Ovary (tissue), 7 donors: ENCODE measurements at regions not wholly inside any gene's neighbourhood (a gene's known extent, or its start where the extent isn't known, plus 50 kb on each side); places are given as distances from the start of the nearest gene placed in this dataset.

Experiments used
- DNase-seq, 5 donors: peaks; one replicate each; pipeline ENCODE4 v3.0.0-alpha.2; 2019 to 2020
- H3K27ac ChIP-seq, 2 donors: fragments of 200-600 bp; one replicate each; pipeline versions ENCODE4 v1.5.1 to v1.8.0; 2019 to 2022
- H3K27me3 ChIP-seq: fragments of 200-600 bp; one replicate; pipeline ENCODE4 v1.8.0; 2022
- H3K36me3 ChIP-seq: fragments of 200-600 bp; sonication (generic); one replicate; pipeline ENCODE4 v1.5.1; 2019
- H3K4me1 ChIP-seq: one replicate; pipeline ENCODE4 v1.8.1; 2013; ENCODE audit warnings: mild to moderate bottlenecking, moderate library complexity; ENCODE audit not compliant: insufficient read depth
- H3K4me3 ChIP-seq: fragments of 200-600 bp; sonication (generic); one replicate; pipeline ENCODE4 v1.5.1; 2017
- H3K9me3 ChIP-seq, 2 donors: fragments of 200-600 bp in 1 of 2; sonication (generic) in 1 of 2; one replicate each; pipeline versions ENCODE4 v1.5.1 to v1.8.1; 2013 to 2019; ENCODE audit warnings: mild to moderate bottlenecking in 1 of 2, moderate library complexity in 1 of 2
- EP300 ChIP-seq: sonication (generic); formaldehyde crosslinking; IDR thresholded peaks from one replicate; pipeline ENCODE4 v1.6.1; 2017; ENCODE audit warnings: antibody characterized with exemption
- POLR2A ChIP-seq: fragments of 450-650 bp; IDR thresholded peaks from one replicate; pipeline ENCODE4 v1.6.1; 2017; ENCODE audit warnings: antibody characterized with exemption, mild to moderate bottlenecking, moderate library complexity
- WGBS, 3 donors: extraction: QIAGEN DNeasy Blood & Tissue Kit in 1 of 3; methylation state at CpG; one replicate each; pipeline versions ENCODE4 v1.1.5 to v1.1.7; 2013 to 2017; 5-methylcytosine and 5-hydroxymethylcytosine counted together
- intact Hi-C, 4 donors: fragments of 100-400 bp; cut with DNase I; formaldehyde crosslinking; loops; one replicate each; pipeline versions ENCODE4 v1.11.0 to v1.15.1; 2022 to 2023
- TF ChIP-seq, protein P1 (sequence below), 3 donors: fragments of 450-650 bp in 2 of 3; fragments of 200-600 bp in 1 of 3; IDR thresholded peaks; one replicate each; pipeline versions ENCODE4 v1.5.1 to v1.8.0; 2016 to 2022; ENCODE audit warnings: antibody characterized with exemption in 3 of 3, mild to moderate bottlenecking in 1 of 3
- donor health status: DM: no; HTN: no; CAD: no; lungs with moderate emphysema.
- donor health status: DM: no; HTN: no; CAD: no.
- donor health status: Bipolar disorder and iron deficiency.
- donor health status: DM: no; HTN: no; CAD: no.
- donor health status: DM: yes; HTN: yes; CAD: no.

GRCh38 chr16:64629622-64630021, 492.2 kb downstream of the CDH11 start:
- H3K4me3 ChIP-seq = no peak overlapping the region
- TF ChIP-seq EP300 (no peak), POLR2A (no peak)
- TF ChIP-seq, protein P1, sequence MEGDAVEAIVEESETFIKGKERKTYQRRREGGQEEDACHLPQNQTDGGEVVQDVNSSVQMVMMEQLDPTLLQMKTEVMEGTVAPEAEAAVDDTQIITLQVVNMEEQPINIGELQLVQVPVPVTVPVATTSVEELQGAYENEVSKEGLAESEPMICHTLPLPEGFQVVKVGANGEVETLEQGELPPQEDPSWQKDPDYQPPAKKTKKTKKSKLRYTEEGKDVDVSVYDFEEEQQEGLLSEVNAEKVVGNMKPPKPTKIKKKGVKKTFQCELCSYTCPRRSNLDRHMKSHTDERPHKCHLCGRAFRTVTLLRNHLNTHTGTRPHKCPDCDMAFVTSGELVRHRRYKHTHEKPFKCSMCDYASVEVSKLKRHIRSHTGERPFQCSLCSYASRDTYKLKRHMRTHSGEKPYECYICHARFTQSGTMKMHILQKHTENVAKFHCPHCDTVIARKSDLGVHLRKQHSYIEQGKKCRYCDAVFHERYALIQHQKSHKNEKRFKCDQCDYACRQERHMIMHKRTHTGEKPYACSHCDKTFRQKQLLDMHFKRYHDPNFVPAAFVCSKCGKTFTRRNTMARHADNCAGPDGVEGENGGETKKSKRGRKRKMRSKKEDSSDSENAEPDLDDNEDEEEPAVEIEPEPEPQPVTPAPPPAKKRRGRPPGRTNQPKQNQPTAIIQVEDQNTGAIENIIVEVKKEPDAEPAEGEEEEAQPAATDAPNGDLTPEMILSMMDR (IDR thresholded peaks at IDR 0.05) = no peak
- H3K27ac ChIP-seq = no peak overlapping the region
- H3K4me1 ChIP-seq = no peaks in the 10 kb centered on the region
- no peaks in the 10 kb centered on the region for H3K36me3 ChIP-seq
- no peaks in the 10 kb centered on the region for H3K27me3 ChIP-seq
- no peaks in the 10 kb centered on the region for H3K9me3 ChIP-seq
- 66 to 79% (median 73%) methylated on average over 2 of the region's 2 CpGs for WGBS, 3 donors
- no peak for DNase-seq
- intact Hi-C loops = loop anchor here in 1 of 4 donors (10.0 kb wide), 1 partner anchor 1125 kb away; no protein-coding TSS in a partner anchor

DNA sequence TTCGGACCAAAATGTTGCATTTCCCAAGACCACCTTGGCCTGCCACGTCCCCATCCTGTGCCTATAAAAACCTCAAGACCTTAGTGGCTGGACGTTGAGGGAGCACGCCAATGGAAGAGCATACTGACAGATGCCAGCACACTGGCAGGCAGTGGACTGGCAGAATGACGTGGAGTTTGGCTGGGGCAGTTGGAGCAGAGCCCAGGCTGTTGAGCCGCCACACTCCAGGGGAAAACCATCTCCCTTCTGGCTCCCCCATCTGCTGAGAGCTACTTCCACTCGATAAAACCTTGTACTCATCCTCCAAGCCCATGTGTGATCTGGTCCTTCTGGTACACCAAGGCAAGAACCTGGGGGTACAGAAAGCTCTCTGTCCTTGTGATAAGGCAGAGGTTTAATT, 494.1 kb downstream of the CDH11 start:
- H3K9me3 ChIP-seq = no peaks in the 10 kb centered on the region
- H3K36me3 ChIP-seq = no peaks in the 10 kb centered on the region
- H3K4me3 ChIP-seq = no peak overlapping the region
- no peaks in the 10 kb centered on the region for H3K4me1 ChIP-seq
- TF ChIP-seq, protein P1 (IDR thresholded peaks at IDR 0.05) = no peak
- TF ChIP-seq EP300 (no peak), POLR2A (no peak)
- H3K27ac ChIP-seq = no peak overlapping the region
- intact Hi-C loops = loop anchor here in 1 of 4 donors (10.0 kb wide), 1 partner anchor 1127 kb away; no protein-coding TSS in a partner anchor
- H3K27me3 ChIP-seq = no peaks in the 10 kb centered on the region
- 89 to 96% (median 92%) methylated on average over 7 of the region's 7 CpGs for WGBS, 3 donors
- no peak for DNase-seq

- intact Hi-C loops = loop anchor here in 1 of 4 donors (10.0 kb wide), 1 partner anchor 1128 kb away; no protein-coding TSS in a partner anchor
- no peak for DNase-seq
- TF ChIP-seq EP300 (no peak), POLR2A (no peak)
- TF ChIP-seq, protein P1 (IDR thresholded peaks at IDR 0.05) = no peak
Measured at GRCh38 chr16:64627288-64627687, 494.6 kb downstream of the CDH11 start.

GRCh38 chr16:64626776-64627175, 495.1 kb downstream of the CDH11 start:
- no peak overlapping the region for H3K4me3 ChIP-seq
- H3K9me3 ChIP-seq = no peaks in the 10 kb centered on the region
- H3K27ac ChIP-seq = no peak overlapping the region
- no peaks in the 10 kb centered on the region for H3K36me3 ChIP-seq
- no peaks in the 10 kb centered on the region for H3K4me1 ChIP-seq
- DNase-seq = no peak
- H3K27me3 ChIP-seq = no peaks in the 10 kb centered on the region
- intact Hi-C loops = loop anchor here in 1 of 4 donors (10.0 kb wide), 1 partner anchor 1128 kb away; no protein-coding TSS in a partner anchor
- WGBS, 3 donors = 95 to 100% (median 99%) methylated on average over 2 of the region's 2 CpGs
- TF ChIP-seq, protein P1 (IDR thresholded peaks at IDR 0.05) = no peak
- no peak for TF ChIP-seq POLR2A
- no peak for TF ChIP-seq EP300

More at GRCh38 chr16:64627288-64627687, 494.6 kb downstream of the CDH11 start:
- Histone ChIP-seq H3K27me3 (no peaks in the 10 kb centered on the region), H3K4me1 (no peaks in the 10 kb centered on the region), H3K9me3 (no peaks in the 10 kb centered on the region), H3K36me3 (no peaks in the 10 kb centered on the region), H3K27ac (no peak overlapping the region), H3K4me3 (no peak overlapping the region)
- 86 to 90% (median 86%) methylated on average over 4 of the region's 4 CpGs for WGBS, 3 donors
